Neural crest cell (in vitro differentiated cells): ENCODE measurements at regions not wholly inside any gene's neighbourhood (a gene's known extent, or its start where the extent isn't known, plus 50 kb on each side); places are given as distances from the start of the nearest gene placed in this dataset.

Source experiments
- DNase-seq: peaks from one replicate; pipeline ENCODE4 v3.0.0; 2021; ENCODE audit warnings: low read depth, mixed read lengths, low spot score
- H3K27ac Mint-ChIP-seq: one replicate; pipeline ENCODE4 v1.8.0; 2021; ENCODE audit warnings: mild to moderate bottlenecking, mixed read lengths; ENCODE audit not compliant: unreplicated experiment
- H3K27me3 Mint-ChIP-seq: 2 replicates; pipeline ENCODE4 v1.8.0; 2021; ENCODE audit warnings: low read depth, mild to moderate bottlenecking, mixed read lengths
- H3K36me3 Mint-ChIP-seq: 2 replicates; pipeline ENCODE4 v1.8.0; 2021; ENCODE audit warnings: low read depth, mild to moderate bottlenecking, mixed read lengths
- H3K4me1 Mint-ChIP-seq: 2 replicates; pipeline ENCODE4 v1.8.0; 2021; ENCODE audit warnings: mixed read lengths
- H3K4me3 Mint-ChIP-seq: one replicate; pipeline ENCODE4 v1.8.0; 2021; ENCODE audit warnings: mild to moderate bottlenecking, mixed read lengths
- H3K9me3 Mint-ChIP-seq: 2 replicates; pipeline ENCODE4 v1.8.0; 2021; ENCODE audit warnings: mixed read lengths
- TF ChIP-seq, protein P1 (sequence below): fragments of 200-600 bp; sonication (generic); conservative IDR thresholded peaks from 2 replicates; pipeline ENCODE4 v1.5.0; 2021; ENCODE audit warnings: antibody characterized with exemption, mild to moderate bottlenecking

DNA sequence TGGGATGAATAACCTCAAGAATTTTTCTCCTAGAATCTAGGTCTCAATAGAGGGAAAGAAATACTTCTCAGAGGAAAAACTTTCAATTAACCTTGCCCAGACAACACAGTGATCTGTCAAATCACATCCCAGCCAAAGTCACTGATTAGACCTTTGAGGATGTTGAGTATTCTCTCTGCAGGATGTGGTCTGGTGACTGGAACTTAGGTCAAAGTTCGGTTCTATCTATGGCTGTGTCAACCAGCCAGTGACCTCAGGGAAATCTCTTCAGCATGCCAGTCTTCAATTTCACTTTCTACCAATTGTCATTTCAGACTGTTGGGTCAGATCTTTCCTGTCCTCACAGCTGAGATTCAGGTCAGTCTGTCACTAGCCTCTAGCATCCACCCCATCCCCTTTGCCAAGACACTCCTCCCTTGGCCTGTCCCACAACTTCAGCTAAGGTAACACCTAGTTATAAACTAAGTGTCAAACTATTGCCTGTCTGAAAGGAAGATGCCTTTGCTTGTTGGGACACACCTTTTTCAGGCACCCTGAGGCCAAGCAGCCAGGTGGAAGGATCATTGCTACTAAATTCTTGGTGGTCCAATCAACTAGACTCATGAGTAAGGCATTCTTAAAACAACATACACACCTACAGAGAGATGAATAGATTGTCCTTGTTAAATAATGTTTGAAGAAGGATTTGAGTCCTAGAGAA, 156.3 kb upstream of the FST start:
- Mint-ChIP-seq H3K27me3 (no peaks in the 10 kb centered on the region), H3K27ac (no peak overlapping the region), H3K4me1 (no peaks in the 10 kb centered on the region), H3K9me3 (no peaks in the 10 kb centered on the region), H3K36me3 (no peaks in the 10 kb centered on the region), H3K4me3 (no peak overlapping the region)
- no peak for DNase-seq
- TF ChIP-seq, protein P1, sequence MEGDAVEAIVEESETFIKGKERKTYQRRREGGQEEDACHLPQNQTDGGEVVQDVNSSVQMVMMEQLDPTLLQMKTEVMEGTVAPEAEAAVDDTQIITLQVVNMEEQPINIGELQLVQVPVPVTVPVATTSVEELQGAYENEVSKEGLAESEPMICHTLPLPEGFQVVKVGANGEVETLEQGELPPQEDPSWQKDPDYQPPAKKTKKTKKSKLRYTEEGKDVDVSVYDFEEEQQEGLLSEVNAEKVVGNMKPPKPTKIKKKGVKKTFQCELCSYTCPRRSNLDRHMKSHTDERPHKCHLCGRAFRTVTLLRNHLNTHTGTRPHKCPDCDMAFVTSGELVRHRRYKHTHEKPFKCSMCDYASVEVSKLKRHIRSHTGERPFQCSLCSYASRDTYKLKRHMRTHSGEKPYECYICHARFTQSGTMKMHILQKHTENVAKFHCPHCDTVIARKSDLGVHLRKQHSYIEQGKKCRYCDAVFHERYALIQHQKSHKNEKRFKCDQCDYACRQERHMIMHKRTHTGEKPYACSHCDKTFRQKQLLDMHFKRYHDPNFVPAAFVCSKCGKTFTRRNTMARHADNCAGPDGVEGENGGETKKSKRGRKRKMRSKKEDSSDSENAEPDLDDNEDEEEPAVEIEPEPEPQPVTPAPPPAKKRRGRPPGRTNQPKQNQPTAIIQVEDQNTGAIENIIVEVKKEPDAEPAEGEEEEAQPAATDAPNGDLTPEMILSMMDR: no peak

DNA sequence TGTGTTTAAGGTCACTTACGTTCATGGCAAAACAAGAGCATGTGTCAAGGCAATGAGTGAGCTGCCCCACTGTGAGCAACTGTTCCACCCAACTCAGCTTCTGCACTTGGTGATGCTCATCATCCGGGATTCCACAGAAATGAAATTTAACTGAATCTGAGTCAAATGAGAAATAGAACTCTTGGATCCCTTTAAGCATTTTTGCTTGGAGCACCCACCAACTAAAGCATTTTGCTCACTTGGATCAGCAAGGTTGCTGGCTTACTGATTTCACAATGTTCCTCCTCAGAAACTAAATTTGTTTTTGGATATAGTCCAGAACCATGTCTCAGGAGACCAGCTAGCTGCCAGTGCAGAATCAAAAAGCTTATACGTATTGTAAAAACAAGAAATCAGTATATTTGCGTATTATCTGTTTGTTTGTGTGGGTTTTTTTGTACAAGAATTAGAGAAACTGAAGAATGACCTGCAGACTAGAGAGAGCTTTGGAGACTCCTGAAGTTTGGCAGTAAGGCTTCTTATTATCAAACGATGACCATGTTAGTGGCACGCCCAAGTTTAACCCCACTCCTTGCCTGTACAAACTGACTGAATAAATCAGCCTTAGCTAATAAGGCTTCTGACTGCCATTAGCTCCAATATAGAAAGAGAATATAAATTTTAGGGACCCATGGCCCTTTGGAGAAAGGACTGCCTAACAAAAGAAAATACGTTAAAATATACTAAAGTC, 153.8 kb upstream of the FST start:
- no peak for DNase-seq
- H3K27me3 Mint-ChIP-seq: no peaks in the 10 kb centered on the region
- peaks cover 2% of the 10 kb centered on the region for H3K9me3 Mint-ChIP-seq
- H3K4me1 Mint-ChIP-seq: no peaks in the 10 kb centered on the region
- TF ChIP-seq, protein P1: no peak
- H3K36me3 Mint-ChIP-seq: no peaks in the 10 kb centered on the region
- no peak overlapping the region for H3K27ac Mint-ChIP-seq
- H3K4me3 Mint-ChIP-seq: no peak overlapping the region

DNA sequence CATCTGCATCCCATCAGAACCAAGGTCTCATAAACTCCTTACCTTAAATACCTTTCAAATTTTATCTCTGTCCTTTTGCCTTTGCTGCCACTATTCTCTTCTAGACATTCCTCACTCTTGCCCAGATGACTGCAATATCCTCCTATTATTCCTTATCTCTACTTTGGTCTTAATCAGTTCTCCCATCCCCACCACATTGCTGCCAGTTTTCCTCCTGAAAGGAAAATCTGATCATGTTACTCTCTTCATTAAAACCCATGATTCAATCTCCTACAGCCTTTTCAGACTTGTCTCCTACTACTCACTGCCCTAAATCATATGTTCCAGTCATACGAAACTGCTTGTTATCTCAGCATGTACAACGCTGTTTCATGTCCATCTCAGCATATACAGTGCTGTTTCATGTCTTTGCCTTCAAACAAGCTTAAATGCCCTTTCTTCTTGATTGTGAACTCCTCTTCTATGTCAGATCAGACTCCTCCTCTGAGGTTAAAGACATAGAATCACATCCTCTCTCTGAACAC, 152.6 kb upstream of the FST start:
- no peaks in the 10 kb centered on the region for H3K36me3 Mint-ChIP-seq
- TF ChIP-seq, protein P1: no peak
- H3K27ac Mint-ChIP-seq: no peak overlapping the region
- no peak for DNase-seq
- no peaks in the 10 kb centered on the region for H3K27me3 Mint-ChIP-seq
- no peak overlapping the region for H3K4me3 Mint-ChIP-seq
- no peaks in the 10 kb centered on the region for H3K4me1 Mint-ChIP-seq
- H3K9me3 Mint-ChIP-seq: peaks cover 2% of the 10 kb centered on the region

DNA sequence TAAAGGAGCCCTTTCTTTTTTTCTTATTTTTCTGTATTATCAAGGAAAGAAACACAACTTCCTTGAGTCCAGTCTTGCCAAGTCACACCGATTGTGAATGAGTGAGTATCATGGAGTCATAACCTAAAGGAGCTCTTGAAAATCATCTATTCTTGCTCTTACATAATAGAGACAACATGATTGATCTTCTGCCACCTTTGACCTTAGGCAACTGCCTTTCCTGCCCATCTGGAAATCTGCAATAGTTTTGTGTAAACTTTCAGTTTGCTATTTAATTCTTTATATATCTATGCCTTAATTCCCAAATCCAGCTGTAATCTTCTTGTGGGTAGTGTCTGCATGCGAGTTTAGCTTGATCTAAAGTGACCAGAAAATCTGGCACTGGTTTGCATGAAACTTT, 149.9 kb upstream of the FST start:
- H3K9me3 Mint-ChIP-seq: peaks cover 2% of the 10 kb centered on the region
- H3K4me3 Mint-ChIP-seq: no peak overlapping the region
- no peaks in the 10 kb centered on the region for H3K36me3 Mint-ChIP-seq
- no peak overlapping the region for H3K27ac Mint-ChIP-seq
- no peak for DNase-seq
- no peaks in the 10 kb centered on the region for H3K27me3 Mint-ChIP-seq
- TF ChIP-seq, protein P1: no peak
- H3K4me1 Mint-ChIP-seq: no peaks in the 10 kb centered on the region

DNA sequence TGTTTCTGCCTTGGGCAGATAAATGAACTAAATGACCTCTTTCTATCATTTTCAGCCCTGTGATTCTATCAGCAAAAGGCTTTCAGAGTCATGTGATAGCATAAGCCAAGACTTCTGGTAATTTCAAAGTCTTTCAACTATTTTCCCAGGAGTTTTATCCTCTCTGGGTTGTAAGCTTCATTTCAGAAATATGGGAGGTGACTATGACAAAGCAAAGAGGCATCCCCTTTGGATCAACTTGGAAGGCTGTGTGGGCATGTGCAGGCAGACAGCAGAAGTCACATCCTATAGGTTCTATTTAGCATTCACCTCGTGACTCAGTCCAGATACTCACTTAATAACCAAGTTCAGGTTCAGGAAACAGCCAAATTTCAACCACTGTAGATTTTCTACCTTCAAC, 149.0 kb upstream of the FST start:
- TF ChIP-seq, protein P1: no peak
- no peak for DNase-seq
- Mint-ChIP-seq H3K27ac (no peak overlapping the region), H3K27me3 (no peaks in the 10 kb centered on the region), H3K9me3 (peaks cover 2% of the 10 kb centered on the region), H3K36me3 (no peaks in the 10 kb centered on the region), H3K4me3 (no peak overlapping the region), H3K4me1 (no peaks in the 10 kb centered on the region)
